Kidney capillary endothelial cell (primary cell): ENCODE measurements at regions not wholly inside any gene's neighbourhood (a gene's known extent, or its start where the extent isn't known, plus 50 kb on each side); places are given as distances from the start of the nearest gene placed in this dataset.

Experiments used
- DNase-seq: peaks from one replicate; pipeline ENCODE4 v3.0.0-alpha.2; 2018; ENCODE audit warnings: low spot score

DNA sequence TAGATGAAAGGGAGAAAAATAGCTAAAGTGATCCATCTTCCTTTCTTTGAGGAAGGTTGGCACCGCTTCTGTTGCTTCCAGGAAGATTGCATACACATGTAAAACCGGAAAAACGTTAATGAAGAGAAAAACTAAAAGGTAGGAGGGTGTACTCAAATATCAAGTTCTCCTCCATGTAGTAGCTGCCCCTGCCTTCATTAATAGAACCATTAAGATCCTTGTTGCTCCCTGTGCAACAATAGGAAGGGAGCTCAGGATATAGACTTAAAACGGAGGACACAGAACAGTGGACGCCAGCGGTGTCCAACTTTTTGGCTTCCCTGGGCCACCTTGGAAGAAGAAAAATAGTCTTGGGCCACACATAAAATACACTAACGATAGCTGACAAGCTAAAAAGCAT lies 118.9 kb downstream of the TMEM174 start:
- no peak for DNase-seq

DNA sequence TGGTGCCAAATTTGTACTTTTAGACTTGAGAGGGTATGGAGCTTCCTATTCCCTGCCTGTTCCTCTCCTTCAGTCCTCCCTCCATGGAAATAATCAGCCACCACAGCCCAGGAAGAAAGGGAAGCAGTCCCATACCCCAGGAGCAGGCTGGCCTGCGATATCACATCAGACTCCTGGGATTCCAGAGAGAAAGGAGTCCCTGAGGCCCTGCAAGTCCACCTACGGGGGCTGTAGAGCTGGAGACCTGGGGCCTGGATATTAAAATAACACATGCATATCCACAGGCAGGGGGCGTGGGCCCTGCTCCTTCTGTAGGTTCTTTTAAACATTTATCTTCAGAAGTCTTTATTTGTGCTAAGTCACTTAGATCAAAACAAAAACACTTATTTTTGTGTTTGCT lies 117.2 kb downstream of the TMEM174 start:
- DNase-seq = no peak

- no peak for DNase-seq
These were observed 116.1 kb downstream of the TMEM174 start for GRCh38 chr5:73288803-73289720.

DNA sequence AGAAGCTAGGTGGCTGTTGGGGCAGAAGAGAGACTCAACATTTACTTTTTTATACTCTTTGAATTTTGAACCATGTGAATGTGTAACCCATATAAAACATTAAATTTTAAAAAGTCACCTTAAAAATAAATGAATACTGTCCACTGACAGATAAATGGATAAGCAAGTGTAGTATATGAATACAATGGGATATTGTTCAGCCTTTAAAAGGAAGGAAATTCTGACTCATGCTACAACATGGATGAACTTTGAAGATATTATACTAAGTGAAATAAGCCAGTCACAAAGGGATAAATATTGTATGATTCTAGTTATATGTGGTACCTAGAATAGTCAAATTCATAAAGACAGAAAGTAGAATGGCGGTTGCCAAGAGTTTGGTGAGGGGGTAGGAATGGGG lies 113.9 kb downstream of the TMEM174 start:
- DNase-seq = peak; percentile 72

DNA sequence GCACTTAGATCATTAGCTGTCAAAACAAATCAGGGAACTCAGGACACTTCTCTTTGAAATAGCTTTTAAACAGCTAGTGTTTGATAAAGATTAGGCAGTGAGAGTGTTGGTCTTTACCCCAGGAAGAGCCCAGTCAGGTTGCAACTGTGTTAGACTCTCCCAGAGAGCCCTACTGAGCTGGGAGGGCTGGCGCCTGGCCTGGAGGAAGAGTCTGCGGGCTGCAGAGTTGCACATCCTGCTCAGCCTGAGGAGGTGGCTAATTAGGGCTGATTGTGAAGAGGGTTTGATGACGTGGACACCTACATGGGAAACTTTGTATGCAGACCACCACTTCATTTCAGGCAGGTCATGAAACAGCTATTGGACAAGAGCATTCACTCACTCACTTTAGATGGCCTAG lies 112.0 kb downstream of the TMEM174 start:
- no peak for DNase-seq

GRCh38 chr5:73284220-73284795 lies 111.3 kb downstream of the TMEM174 start:
- DNase-seq = no peak

DNA sequence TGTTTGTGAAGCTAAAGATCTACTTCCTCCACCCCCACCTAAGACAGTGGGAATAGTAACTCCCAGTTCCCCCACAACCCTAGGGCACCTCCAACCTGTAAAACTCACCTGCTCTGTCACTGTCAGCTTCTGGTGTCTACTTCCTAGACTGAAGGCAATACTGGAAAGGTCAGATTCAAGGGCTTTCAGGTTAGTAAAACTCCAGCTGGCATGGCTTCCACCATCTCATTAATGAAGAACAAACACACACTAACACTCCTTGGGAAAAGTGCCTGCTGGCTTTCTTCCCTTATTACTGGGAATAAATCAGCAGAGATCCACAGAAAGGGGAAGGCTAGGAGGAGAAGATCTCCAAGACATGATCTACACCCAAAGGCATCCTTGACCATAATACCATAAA lies 109.9 kb downstream of the TMEM174 start:
- no peak for DNase-seq

DNA sequence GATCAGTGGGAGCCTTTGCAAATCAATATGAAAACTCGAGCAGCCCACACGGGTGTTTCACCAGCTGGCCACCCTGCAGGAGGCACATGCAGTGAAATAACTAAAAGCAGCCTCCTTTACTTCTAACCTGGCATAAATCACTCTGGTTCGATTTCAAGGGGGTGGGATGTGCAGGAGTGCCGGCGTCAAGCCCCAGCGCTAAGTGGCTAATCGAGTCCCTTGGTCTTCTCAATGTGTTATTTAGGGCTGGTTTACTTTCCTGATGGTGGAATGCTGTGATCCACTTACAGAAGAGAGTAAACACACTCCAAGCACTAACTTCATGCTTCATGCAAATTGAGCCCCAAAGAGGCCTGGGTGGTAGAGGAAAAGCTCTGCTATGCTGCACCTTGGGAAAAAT lies 109.4 kb downstream of the TMEM174 start:
- DNase-seq = no peak

DNA sequence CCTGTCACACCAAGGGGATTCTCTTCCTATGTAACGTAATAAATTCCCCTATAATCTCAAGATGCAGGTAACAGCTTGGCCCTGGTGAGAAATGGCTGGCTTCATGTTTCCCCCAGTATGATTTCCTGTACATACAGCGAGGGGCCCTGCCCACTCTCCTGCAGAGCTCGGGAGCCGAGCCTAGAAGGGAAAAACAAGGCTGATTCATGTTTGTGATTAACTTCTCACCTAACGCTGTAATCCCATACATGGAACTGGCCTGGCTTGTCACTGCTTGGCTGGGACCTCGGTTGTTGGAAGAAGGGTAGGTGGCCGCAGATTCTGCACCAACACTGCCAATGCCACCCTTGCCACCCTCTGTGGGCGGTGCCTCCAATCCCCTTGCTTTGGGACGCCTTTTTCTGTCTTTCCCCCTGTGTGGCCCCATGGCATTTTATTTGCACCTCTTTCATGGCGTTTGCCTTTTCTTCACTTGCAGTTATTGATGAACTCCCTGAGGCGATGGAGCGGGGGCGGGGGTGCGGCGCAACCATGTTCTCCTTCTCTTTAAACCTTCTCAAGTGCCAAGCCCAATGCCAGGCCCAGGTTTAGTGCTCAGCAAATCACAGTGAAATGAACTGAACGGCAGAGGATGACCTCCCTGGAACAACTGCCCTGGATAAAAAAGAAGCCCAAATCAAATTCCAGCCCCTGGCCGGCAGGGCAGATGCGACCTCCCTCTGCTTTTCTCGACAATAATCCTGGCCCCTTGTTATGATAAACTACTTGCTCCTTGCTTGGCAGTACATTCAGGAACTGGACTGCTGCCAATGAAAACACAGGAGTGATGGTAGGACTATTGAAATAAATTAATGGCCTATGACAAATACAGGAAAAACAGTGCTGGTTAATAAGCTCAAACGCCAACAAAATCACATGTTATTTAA lies 108.1 kb downstream of the TMEM174 start:
- peak; percentile 92 for DNase-seq

DNA sequence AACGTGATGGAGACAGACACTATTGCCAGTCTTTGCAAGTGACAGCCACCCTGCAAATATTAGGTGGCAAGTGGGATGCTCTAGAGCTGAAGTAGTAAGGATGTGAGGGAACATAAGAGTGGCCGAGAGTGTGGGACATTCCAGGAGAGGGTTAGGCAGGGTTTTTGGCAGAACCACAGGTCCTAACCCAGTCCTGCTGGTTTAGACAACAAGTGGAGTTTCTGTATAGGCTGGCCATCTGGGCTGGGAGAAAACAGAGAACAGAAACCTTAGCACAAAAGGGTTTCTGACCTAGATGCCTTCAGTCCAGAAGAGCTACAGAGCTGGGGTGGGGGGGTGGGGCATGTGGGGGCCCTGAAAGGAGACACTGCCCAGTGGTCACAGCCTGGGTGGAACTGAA lies 107.4 kb downstream of the TMEM174 start:
- no peak for DNase-seq

- no peak for DNase-seq
These were observed 106.8 kb downstream of the TMEM174 start for GRCh38 chr5:73279805-73280204.

DNA sequence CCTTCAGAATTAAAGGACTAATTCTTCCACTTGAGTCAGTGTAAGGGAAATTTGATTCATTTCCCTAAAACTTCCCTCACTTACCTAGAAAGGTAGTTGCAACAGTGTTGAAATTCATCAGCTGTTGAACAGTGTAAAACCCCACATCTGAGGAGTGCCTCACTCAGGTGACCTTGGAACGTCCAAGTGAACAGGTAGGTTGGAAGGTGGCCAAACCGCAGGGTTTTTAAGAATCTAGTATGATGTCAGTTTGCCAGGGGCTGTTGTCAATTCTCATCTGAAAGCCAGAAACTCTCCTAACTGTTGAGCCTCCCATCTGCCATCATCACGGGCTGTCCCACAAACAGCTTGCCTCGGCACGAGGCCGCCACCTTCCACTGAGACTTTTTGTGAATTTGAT lies 105.7 kb downstream of the TMEM174 start:
- DNase-seq = no peak

- DNase-seq = no peak
These were observed 102.1 kb downstream of the TMEM174 start for GRCh38 chr5:73274881-73275663.

DNA sequence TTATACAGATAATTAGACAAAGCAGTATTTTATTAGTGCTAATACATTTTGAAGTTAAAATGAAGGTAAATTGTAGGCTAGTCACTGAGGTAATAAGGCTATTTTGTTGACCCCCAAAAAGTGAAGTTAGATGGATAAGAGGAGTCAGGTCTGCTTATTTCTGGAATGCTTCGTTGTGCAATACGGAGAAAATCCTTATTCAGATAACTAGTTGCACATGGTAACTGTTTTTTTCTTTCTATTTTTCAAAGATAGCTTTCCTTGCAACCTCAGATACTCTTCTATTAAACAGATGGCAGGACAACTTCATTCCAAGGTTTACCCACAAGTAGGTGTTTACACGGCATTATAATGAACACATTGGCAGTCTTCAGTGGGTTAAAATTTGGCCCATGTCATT lies 101.1 kb downstream of the TMEM174 start:
- DNase-seq = no peak

DNA sequence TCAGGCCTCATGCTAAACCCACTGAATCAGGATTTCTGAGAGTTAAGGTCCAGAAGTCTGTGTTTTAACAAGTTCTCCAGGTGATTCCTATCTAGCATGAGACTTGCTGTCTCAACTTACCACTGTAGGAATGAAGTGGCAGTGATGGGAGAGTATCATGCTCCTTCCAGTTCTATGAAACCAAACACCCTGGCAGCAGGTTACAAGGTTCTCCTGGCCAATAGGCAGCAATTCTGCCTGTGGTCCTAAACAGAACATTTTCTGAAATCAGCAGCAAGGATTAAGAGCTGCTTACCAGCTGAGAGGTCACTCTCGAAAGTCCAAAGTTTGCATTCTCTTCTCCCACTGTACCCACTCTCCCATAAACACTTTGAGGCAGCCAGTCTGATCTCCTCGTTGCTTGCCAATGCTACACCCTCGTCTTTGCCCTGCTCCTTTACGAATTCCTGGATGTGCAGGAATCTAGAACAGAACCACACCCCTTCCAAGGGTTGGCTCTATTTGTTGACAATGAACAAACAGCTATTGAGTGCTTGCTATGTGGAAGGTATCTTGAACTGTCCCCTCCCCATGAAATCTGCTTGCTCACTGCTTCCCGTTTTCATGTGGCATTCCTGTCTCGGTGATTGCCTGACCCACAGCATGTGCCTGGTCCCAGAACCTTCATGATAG lies 100.5 kb downstream of the TMEM174 start:
- no peak for DNase-seq

GRCh38 chr5:73272351-73272750 lies 99.4 kb downstream of the TMEM174 start:
- DNase-seq = no peak

DNA sequence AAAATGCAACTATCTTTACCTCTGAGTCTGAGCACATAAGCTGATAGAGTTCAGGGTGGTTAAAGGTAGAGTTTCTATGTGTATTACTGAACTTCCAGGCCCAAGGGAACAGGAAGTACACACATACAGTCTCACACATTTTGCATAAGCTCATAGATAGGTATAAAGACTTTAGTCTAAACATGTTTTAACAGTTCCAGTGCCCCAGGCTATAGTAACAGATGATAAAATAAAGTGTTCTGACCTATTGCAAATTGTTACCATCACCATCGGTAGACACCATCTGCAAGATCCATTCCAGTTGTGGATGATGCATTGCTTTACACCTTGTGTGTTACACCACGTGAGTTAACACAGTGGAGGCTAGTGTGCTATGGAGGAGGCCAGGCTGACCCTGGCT lies 95.8 kb downstream of the TMEM174 start:
- no peak for DNase-seq

DNA sequence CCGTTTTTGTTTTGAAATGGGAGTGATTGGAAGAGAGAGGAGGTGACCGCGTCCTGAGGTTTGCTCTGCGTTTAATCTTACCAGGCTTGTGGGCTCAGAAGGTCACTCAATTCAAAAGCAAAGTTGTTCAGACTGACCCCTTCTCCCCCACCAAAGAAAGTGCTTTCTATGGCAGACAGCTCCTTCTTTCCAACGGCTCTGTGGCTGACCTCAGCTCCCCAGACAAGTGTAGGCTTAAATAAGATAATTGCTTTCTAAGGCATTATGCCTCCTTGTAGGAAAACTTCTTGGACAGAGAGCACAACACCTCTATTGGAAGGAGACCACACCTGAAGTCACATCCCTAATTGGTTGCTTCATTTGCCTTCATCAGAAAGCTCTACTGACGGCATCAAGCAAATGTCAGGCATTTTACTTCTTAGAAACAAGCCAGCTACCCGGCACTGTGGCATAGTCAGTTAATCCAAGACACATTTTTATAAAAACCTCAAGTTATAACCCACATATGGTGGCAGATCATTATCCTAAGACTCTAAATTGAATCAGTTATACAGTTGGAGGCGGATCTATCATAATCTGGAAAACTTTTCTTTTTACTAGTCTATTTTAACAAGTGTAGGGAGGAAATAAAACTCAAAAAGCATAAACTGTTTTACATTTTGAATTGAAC lies 94.9 kb downstream of the TMEM174 start:
- DNase-seq = no peak

DNA sequence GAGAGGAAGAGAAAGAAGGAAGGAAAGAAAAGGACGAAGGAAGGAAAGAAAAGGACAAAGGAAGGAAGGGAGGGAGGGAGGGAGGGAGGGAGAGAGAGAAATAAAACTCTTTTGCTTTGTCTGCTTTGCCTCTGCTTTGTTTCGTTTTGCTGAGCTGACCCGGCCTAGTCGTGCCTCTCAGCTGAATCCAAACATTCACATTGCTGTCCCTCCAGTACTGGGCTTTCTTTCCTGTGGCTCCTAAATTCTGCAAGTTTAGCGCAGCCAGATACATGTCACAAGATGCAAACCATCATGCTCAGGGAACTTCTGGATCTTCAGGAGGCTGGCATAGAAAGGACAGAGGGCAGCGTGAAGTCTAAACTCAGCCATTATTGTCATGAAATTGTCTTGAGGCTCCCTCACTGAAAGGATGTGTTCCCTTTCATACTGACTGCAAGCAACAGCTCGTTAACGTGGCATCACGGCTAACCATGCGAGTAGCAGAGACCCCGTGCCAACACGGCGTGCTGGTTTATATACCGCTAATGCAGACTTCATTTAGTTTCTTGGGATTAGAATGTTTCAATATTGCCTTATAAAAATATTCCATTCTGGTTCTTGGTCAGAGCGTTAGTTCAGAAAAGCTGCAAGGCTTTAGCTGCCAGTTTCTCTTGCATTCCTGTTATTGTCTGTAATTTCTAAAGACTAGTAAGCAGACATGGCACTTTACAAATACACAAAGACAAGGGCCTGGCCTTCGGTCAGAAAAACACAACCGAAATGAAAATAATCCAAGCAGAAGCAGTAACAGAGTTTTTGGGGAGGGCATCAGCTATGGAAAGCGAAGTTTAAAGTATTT lies 94.2 kb downstream of the TMEM174 start:
- DNase-seq = no peak
